Activated CD8-positive, alpha-beta T cell treated with anti-CD3 and anti-CD28 coated beads, Interleukin-2, amount 10 ng/mL, durations not matched to agents 7 days and 5 days (primary cell): ENCODE measurements at regions not wholly inside any gene's neighbourhood (a gene's known extent, or its start where the extent isn't known, plus 50 kb on each side); places are given as distances from the start of the nearest gene placed in this dataset.

Experiments used
- ATAC-seq: fragments of 150-1000 bp; cut with Tn5 transposase; one replicate; pipeline ENCODE4 v1.10.0; 2021; ENCODE audit warnings: moderate library complexity
- CTCF ChIA-PET: fragments of 350-600 bp; sonication (Branson Sonifier 250); formaldehyde crosslinking; loops from one replicate; lab custom pipeline; 2021; ENCODE audit warnings: antibody characterized with exemption; lab: Charles Lee
- POLR2A ChIA-PET: fragments of 350-600 bp; sonication (Branson Sonifier 250); formaldehyde crosslinking; loops from one replicate; lab custom pipeline; 2021; ENCODE audit warnings: antibody characterized with exemption; lab: Charles Lee
- DNase-seq: peaks from one replicate; pipeline ENCODE4 v3.0.0-alpha.2; 2020
- H3K27ac Mint-ChIP-seq: one replicate; pipeline ENCODE4 v1.8.0; 2021; ENCODE audit warnings: mild to moderate bottlenecking, mixed read lengths
- H3K27me3 Mint-ChIP-seq: one replicate; pipeline ENCODE4 v1.8.0; 2021; ENCODE audit warnings: low read depth, mixed read lengths
- H3K36me3 Mint-ChIP-seq: one replicate; pipeline ENCODE4 v1.8.0; 2021; ENCODE audit warnings: low read depth, mixed read lengths
- H3K4me1 Mint-ChIP-seq: one replicate; pipeline ENCODE4 v1.8.0; 2021; ENCODE audit warnings: low read depth, mixed read lengths
- H3K4me3 Mint-ChIP-seq: one replicate; pipeline ENCODE4 v1.8.0; 2021; ENCODE audit warnings: mild to moderate bottlenecking, mixed read lengths
- H3K9me3 Mint-ChIP-seq: one replicate; pipeline ENCODE4 v1.8.0; 2022; ENCODE audit warnings: mixed read lengths; ENCODE audit not compliant: insufficient read depth

- no peaks in the 10 kb centered on the region for H3K4me1 Mint-ChIP-seq
- DNase-seq (no peak), ATAC-seq (no peak)
- no peaks in the 10 kb centered on the region for H3K9me3 Mint-ChIP-seq
- H3K36me3 Mint-ChIP-seq: no peaks in the 10 kb centered on the region
- H3K4me3 Mint-ChIP-seq: no peak overlapping the region
- CTCF ChIA-PET: no interaction called here
- H3K27me3 Mint-ChIP-seq: no peaks in the 10 kb centered on the region
- no peak overlapping the region for H3K27ac Mint-ChIP-seq
- POLR2A ChIA-PET: no interaction called here
These were observed 50.3 kb upstream of the TRIM9 start for GRCh38 chr14:51145246-51145645.

- ATAC-seq (no peak), DNase-seq (no peak)
- no peaks in the 10 kb centered on the region for H3K9me3 Mint-ChIP-seq
- ChIA-PET CTCF (no interaction called here), POLR2A (no interaction called here)
- H3K27me3 Mint-ChIP-seq: no peaks in the 10 kb centered on the region
- no peaks in the 10 kb centered on the region for H3K4me1 Mint-ChIP-seq
- no peaks in the 10 kb centered on the region for H3K36me3 Mint-ChIP-seq
- H3K27ac Mint-ChIP-seq: no peak overlapping the region
- no peak overlapping the region for H3K4me3 Mint-ChIP-seq
These were observed 52.3 kb upstream of the TRIM9 start for GRCh38 chr14:51147183-51147582.

GRCh38 chr14:51155326-51155725, 60.4 kb upstream of the TRIM9 start:
- Mint-ChIP-seq H3K36me3 (no peaks in the 10 kb centered on the region), H3K4me1 (no peaks in the 10 kb centered on the region), H3K4me3 (no peak overlapping the region), H3K27ac (no peak overlapping the region), H3K27me3 (no peaks in the 10 kb centered on the region), H3K9me3 (no peaks in the 10 kb centered on the region)
- no peak for DNase-seq
- no peak for ATAC-seq
- POLR2A ChIA-PET: no interaction called here
- CTCF ChIA-PET: no interaction called here

GRCh38 chr14:51157012-51157411, 62.1 kb upstream of the TRIM9 start:
- ATAC-seq (no peak), DNase-seq (no peak)
- CTCF ChIA-PET: no interaction called here
- H3K36me3 Mint-ChIP-seq: no peaks in the 10 kb centered on the region
- no peak overlapping the region for H3K27ac Mint-ChIP-seq
- H3K4me3 Mint-ChIP-seq: no peak overlapping the region
- POLR2A ChIA-PET: no interaction called here
- H3K9me3 Mint-ChIP-seq: no peaks in the 10 kb centered on the region
- no peaks in the 10 kb centered on the region for H3K4me1 Mint-ChIP-seq
- no peaks in the 10 kb centered on the region for H3K27me3 Mint-ChIP-seq

GRCh38 chr14:51160871-51161270, 66.0 kb upstream of the TRIM9 start:
- Mint-ChIP-seq H3K27me3 (peaks cover 2% of the 10 kb centered on the region), H3K4me3 (no peak overlapping the region), H3K9me3 (no peaks in the 10 kb centered on the region), H3K36me3 (no peaks in the 10 kb centered on the region), H3K27ac (no peak overlapping the region), H3K4me1 (no peaks in the 10 kb centered on the region)
- ChIA-PET CTCF (no interaction called here), POLR2A (no interaction called here)
- no peak for DNase-seq
- no peak for ATAC-seq

GRCh38 chr14:51165415-51165814, 70.5 kb upstream of the TRIM9 start:
- CTCF ChIA-PET: no interaction called here

GRCh38 chr14:51167587-51168214, 72.3 kb upstream of the TMX1 start:
- ATAC-seq: no peak
- Mint-ChIP-seq H3K27me3 (peaks cover 3% of the 10 kb centered on the region), H3K9me3 (no peaks in the 10 kb centered on the region), H3K27ac (no peak overlapping the region), H3K36me3 (no peaks in the 10 kb centered on the region), H3K4me3 (no peak overlapping the region), H3K4me1 (peaks cover 6% of the 10 kb centered on the region)
- ChIA-PET POLR2A (no interaction called here), CTCF (no interaction called here)
- DNase-seq: no peak

More at GRCh38 chr14:51165415-51165814, 70.5 kb upstream of the TRIM9 start:
- no peak for DNase-seq
- no peak overlapping the region for H3K4me3 Mint-ChIP-seq
- no peaks in the 10 kb centered on the region for H3K36me3 Mint-ChIP-seq
- peaks cover 6% of the 10 kb centered on the region for H3K4me1 Mint-ChIP-seq
- no peaks in the 10 kb centered on the region for H3K9me3 Mint-ChIP-seq
- peaks cover 2% of the 10 kb centered on the region for H3K27me3 Mint-ChIP-seq
- POLR2A ChIA-PET: no interaction called here
- ATAC-seq: no peak
- H3K27ac Mint-ChIP-seq: no peak overlapping the region

- CTCF ChIA-PET: no interaction called here
- no peaks in the 10 kb centered on the region for H3K9me3 Mint-ChIP-seq
- ATAC-seq: no peak
- no peaks in the 10 kb centered on the region for H3K36me3 Mint-ChIP-seq
- peaks cover 6% of the 10 kb centered on the region for H3K4me1 Mint-ChIP-seq
- peaks cover 3% of the 10 kb centered on the region for H3K27me3 Mint-ChIP-seq
- POLR2A ChIA-PET: interaction anchor here (0.6 kb wide), 1 partner anchor 226 kb away, joined by 6 read pairs; no protein-coding TSS in a partner anchor
- no peak for DNase-seq
- no peak overlapping the region for H3K4me3 Mint-ChIP-seq
- no peak overlapping the region for H3K27ac Mint-ChIP-seq
These were observed 71.8 kb upstream of the TMX1 start for GRCh38 chr14:51168215-51168613.

- no peak for DNase-seq
- Mint-ChIP-seq H3K27ac (no peak overlapping the region), H3K4me1 (no peaks in the 10 kb centered on the region), H3K36me3 (no peaks in the 10 kb centered on the region), H3K9me3 (no peaks in the 10 kb centered on the region), H3K4me3 (no peak overlapping the region), H3K27me3 (peaks cover 10% of the 10 kb centered on the region)
- POLR2A ChIA-PET: no interaction called here
- CTCF ChIA-PET: no interaction called here
- no peak for ATAC-seq
These were observed 66.2 kb upstream of the TMX1 start for GRCh38 chr14:51173863-51174262.

GRCh38 chr14:51176839-51177238, 63.2 kb upstream of the TMX1 start:
- no peak overlapping the region for H3K4me3 Mint-ChIP-seq
- CTCF ChIA-PET: no interaction called here
- DNase-seq (no peak), ATAC-seq (no peak)
- no peaks in the 10 kb centered on the region for H3K9me3 Mint-ChIP-seq
- no peak overlapping the region for H3K27ac Mint-ChIP-seq
- H3K4me1 Mint-ChIP-seq: no peaks in the 10 kb centered on the region
- no peaks in the 10 kb centered on the region for H3K36me3 Mint-ChIP-seq
- POLR2A ChIA-PET: no interaction called here
- peaks cover 12% of the 10 kb centered on the region for H3K27me3 Mint-ChIP-seq

- no peaks in the 10 kb centered on the region for H3K36me3 Mint-ChIP-seq
- no peak for DNase-seq
- POLR2A ChIA-PET: no interaction called here
- H3K4me1 Mint-ChIP-seq: no peaks in the 10 kb centered on the region
- no peaks in the 10 kb centered on the region for H3K9me3 Mint-ChIP-seq
- peaks cover 5% of the 10 kb centered on the region for H3K27me3 Mint-ChIP-seq
- no peak overlapping the region for H3K4me3 Mint-ChIP-seq
- H3K27ac Mint-ChIP-seq: no peak overlapping the region
- CTCF ChIA-PET: no interaction called here
- no peak for ATAC-seq
These were observed 59.5 kb upstream of the TMX1 start for GRCh38 chr14:51180577-51180976.

GRCh38 chr14:51182131-51182565, 57.9 kb upstream of the TMX1 start:
- POLR2A ChIA-PET: no interaction called here
- peaks cover 2% of the 10 kb centered on the region for H3K27me3 Mint-ChIP-seq
- no peaks in the 10 kb centered on the region for H3K36me3 Mint-ChIP-seq
- no peaks in the 10 kb centered on the region for H3K9me3 Mint-ChIP-seq
- H3K4me3 Mint-ChIP-seq: no peak overlapping the region
- ATAC-seq (no peak), DNase-seq (no peak)
- no peak overlapping the region for H3K27ac Mint-ChIP-seq
- CTCF ChIA-PET: no interaction called here
- no peaks in the 10 kb centered on the region for H3K4me1 Mint-ChIP-seq

GRCh38 chr14:51185180-51185579, 54.9 kb upstream of the TMX1 start:
- DNase-seq: no peak
- ChIA-PET CTCF (no interaction called here), POLR2A (no interaction called here)
- H3K4me3 Mint-ChIP-seq: no peak overlapping the region
- H3K27ac Mint-ChIP-seq: no peak overlapping the region
- peaks cover 2% of the 10 kb centered on the region for H3K27me3 Mint-ChIP-seq
- no peaks in the 10 kb centered on the region for H3K9me3 Mint-ChIP-seq
- no peaks in the 10 kb centered on the region for H3K36me3 Mint-ChIP-seq
- ATAC-seq: no peak
- H3K4me1 Mint-ChIP-seq: no peaks in the 10 kb centered on the region
